CD14-positive monocyte (primary cell): ENCODE measurements at regions not wholly inside any gene's neighbourhood (a gene's known extent, or its start where the extent isn't known, plus 50 kb on each side); places are given as distances from the start of the nearest gene placed in this dataset.

Experiments used
- DNase-seq, 3 donors: peaks; one replicate each; pipeline ENCODE4 v3.0.0-alpha.2; 2011 to 2022
- H2AFZ ChIP-seq: 2 replicates; pipeline ENCODE4 v1.6.0; 2012; ENCODE audit warnings: mild to moderate bottlenecking, low read depth, low read length, inconsistent platforms; ENCODE audit not compliant: insufficient read depth, poor library complexity, severe bottlenecking
- H3K27ac ChIP-seq, 2 donors: 1 replicate in 1 of 2; 2 replicates in 1 of 2; pipeline ENCODE4 v1.5.1; 2012 to 2013; ENCODE audit warnings: low read length in 2 of 2, control low read depth in 1 of 2, inconsistent platforms in 1 of 2, low read depth in 1 of 2, mild to moderate bottlenecking in 1 of 2
- H3K27me3 ChIP-seq, 2 donors: one replicate each; pipeline versions ENCODE4 v1.6.0 to v1.6.1; 2011 to 2013; ENCODE audit warnings: low read length in 2 of 2; ENCODE audit not compliant: control insufficient read depth in 2 of 2, insufficient read depth in 2 of 2
- H3K36me3 ChIP-seq, 2 donors: replicated peaks in 1 of 2; 1 replicate in 1 of 2; 2 replicates in 1 of 2; pipeline versions ENCODE4 v1.5.1 to v1.6.1; 2012 to 2013; ENCODE audit warnings: low read length in 2 of 2, control low read depth in 1 of 2, inconsistent platforms in 1 of 2, mild to moderate bottlenecking in 1 of 2; ENCODE audit not compliant: insufficient read depth in 2 of 2, control insufficient read depth in 1 of 2
- H3K4me1 ChIP-seq, 2 donors: 1 replicate in 1 of 2; 2 replicates in 1 of 2; pipeline versions ENCODE4 v1.5.1 to v1.6.1; 2012 to 2013; ENCODE audit warnings: low read length in 2 of 2, control low read depth in 1 of 2, inconsistent platforms in 1 of 2, mild to moderate bottlenecking in 1 of 2, moderate library complexity in 1 of 2; ENCODE audit not compliant: insufficient read depth in 2 of 2, control insufficient read depth in 1 of 2
- H3K4me2 ChIP-seq: replicated peaks from 2 replicates; pipeline ENCODE3; 2012; ENCODE audit warnings: low read length, moderate library complexity, mild to moderate bottlenecking; ENCODE audit not compliant: poor library complexity, severe bottlenecking; ENCODE audit errors: extremely low read depth
- H3K4me3 ChIP-seq, 3 experiments: fragments of 200-600 bp in 1 of 3; sonication (generic) in 1 of 3; replicated peaks in 1 of 3; 1 replicate in 2 of 3; 2 replicates in 1 of 3; pipeline ENCODE4 v1.5.1; 2011 to 2013; ENCODE audit warnings: low read length in 3 of 3, mild to moderate bottlenecking in 3 of 3, control low read depth in 2 of 3, low read depth in 2 of 3, inconsistent platforms in 1 of 3, moderate library complexity in 1 of 3
- H3K79me2 ChIP-seq: 2 replicates; pipeline ENCODE4 v1.6.0; 2012; ENCODE audit warnings: mild to moderate bottlenecking, control low read depth, inconsistent platforms, low read length, moderate library complexity; ENCODE audit not compliant: insufficient read depth
- H3K9ac ChIP-seq: 2 replicates; pipeline ENCODE4 v1.6.0; 2017; ENCODE audit warnings: low read length, mild to moderate bottlenecking; ENCODE audit not compliant: insufficient read depth, poor library complexity, severe bottlenecking
- H3K9me3 ChIP-seq, 2 donors: replicated peaks in 1 of 2; 1 replicate in 1 of 2; 2 replicates in 1 of 2; pipeline versions ENCODE4 v1.5.1 to v1.6.1; 2012 to 2013; ENCODE audit warnings: low read length in 2 of 2, control low read depth in 1 of 2; ENCODE audit not compliant: control insufficient read depth in 1 of 2, insufficient read depth in 1 of 2
- H4K20me1 ChIP-seq: 2 replicates; pipeline ENCODE4 v1.6.0; 2012; ENCODE audit warnings: mild to moderate bottlenecking, low read length, control low read depth, moderate library complexity; ENCODE audit not compliant: insufficient read depth
- H3K27ac Mint-ChIP-seq, 7 donors: one replicate each; pipeline ENCODE4 v1.8.0; 2020; ENCODE audit warnings: mild to moderate bottlenecking in 7 of 7, mixed read lengths in 7 of 7, moderate library complexity in 6 of 7, inconsistent platforms in 2 of 7
- H3K27me3 Mint-ChIP-seq, 3 donors: one replicate each; pipeline ENCODE4 v1.8.0; 2021 to 2022; ENCODE audit warnings: low read depth in 3 of 3, mild to moderate bottlenecking in 3 of 3, mixed read lengths in 3 of 3, moderate library complexity in 3 of 3, inconsistent platforms in 1 of 3
- H3K36me3 Mint-ChIP-seq, 2 donors: one replicate each; pipeline ENCODE4 v1.8.0; 2020; ENCODE audit warnings: mixed read lengths in 2 of 2, inconsistent platforms in 1 of 2, mild to moderate bottlenecking in 1 of 2
- H3K4me1 Mint-ChIP-seq: one replicate; pipeline ENCODE4 v1.8.0; 2020; ENCODE audit warnings: mild to moderate bottlenecking, mixed read lengths
- H3K4me3 Mint-ChIP-seq, 2 donors: one replicate each; pipeline ENCODE4 v1.8.0; 2020; ENCODE audit warnings: mild to moderate bottlenecking in 2 of 2, mixed read lengths in 2 of 2, moderate library complexity in 1 of 2
- H3K9me3 Mint-ChIP-seq, 7 donors: one replicate each; pipeline ENCODE4 v1.8.0; 2020 to 2022; ENCODE audit warnings: mixed read lengths in 7 of 7, mild to moderate bottlenecking in 6 of 7, moderate library complexity in 6 of 7, inconsistent platforms in 2 of 7
- CTCF ChIP-seq: fragments of 200-600 bp; IDR thresholded peaks from one replicate; pipeline ENCODE4 v1.8.0; 2022; ENCODE audit warnings: antibody characterized with exemption, mild to moderate bottlenecking
- WGBS: methylation state at CpG from one replicate; pipeline ENCODE4 v1.1.5; 2013; ENCODE audit warnings: missing lambda C conversion rate; ENCODE audit not compliant: insufficient coverage; 5-methylcytosine and 5-hydroxymethylcytosine counted together
- intact Hi-C, 2 donors: fragments of 100-400 bp; cut with micrococcal nuclease; formaldehyde crosslinking; loops; one replicate each; pipeline versions ENCODE4 v1.15.0 to v1.15.1; 2023

GRCh38 chr5:30759731-30760130 is 433.8 kb upstream of the CDH6 start:
- peaks cover 5 to 6% of the 10 kb centered on the region in 2 donors for H3K9me3 ChIP-seq
- H3K4me2 ChIP-seq = no peak overlapping the region
- Mint-ChIP-seq H3K9me3 (peaks cover 0 to 11% (median 9%) of the 10 kb centered on the region in 7 donors), H3K27ac (no peak overlapping the region), H3K27me3 (no peaks in the 10 kb centered on the region), H3K4me1 (no peaks in the 10 kb centered on the region), H3K36me3 (no peaks in the 10 kb centered on the region), H3K4me3 (no peak overlapping the region)
- intact Hi-C loops = no loop called here
- no peaks in the 10 kb centered on the region for H4K20me1 ChIP-seq
- no peak for DNase-seq
- no peak overlapping the region for H3K9ac ChIP-seq
- no peak for TF ChIP-seq CTCF
- no peaks in the 10 kb centered on the region for H3K79me2 ChIP-seq
- no CpG with 5 or more reads among the region's 3 CpGs for WGBS
- no peak overlapping the region for H3K27ac ChIP-seq
- H3K4me1 ChIP-seq = no peaks in the 10 kb centered on the region
- no peak overlapping the region for H2AFZ ChIP-seq
- no peaks in the 10 kb centered on the region for H3K27me3 ChIP-seq
- no peak overlapping the region for H3K4me3 ChIP-seq
- no peaks in the 10 kb centered on the region for H3K36me3 ChIP-seq

- no peaks in the 10 kb centered on the region for H3K36me3 Mint-ChIP-seq
- no peak for DNase-seq
- no peak for TF ChIP-seq CTCF
- H3K36me3 ChIP-seq = no peaks in the 10 kb centered on the region
- H3K4me2 ChIP-seq = no peak overlapping the region
- H3K4me1 Mint-ChIP-seq = no peaks in the 10 kb centered on the region
- no peak overlapping the region for H3K4me3 Mint-ChIP-seq
- no peaks in the 10 kb centered on the region for H4K20me1 ChIP-seq
- H2AFZ ChIP-seq = no peak overlapping the region
- no peaks in the 10 kb centered on the region for H3K4me1 ChIP-seq
- H3K27ac ChIP-seq = no peak overlapping the region
- no peaks in the 10 kb centered on the region for H3K79me2 ChIP-seq
- H3K4me3 ChIP-seq = no peak overlapping the region
- peaks cover 7 to 20% of the 10 kb centered on the region in 2 donors for H3K9me3 ChIP-seq
- WGBS = 95% methylated on average over 2 of the region's 2 CpGs
- H3K27me3 Mint-ChIP-seq = no peaks in the 10 kb centered on the region
- H3K27me3 ChIP-seq = no peaks in the 10 kb centered on the region
- H3K9me3 Mint-ChIP-seq = peaks cover 0 to 28% (median 7%) of the 10 kb centered on the region in 7 donors
- H3K27ac Mint-ChIP-seq = no peak overlapping the region
- no peak overlapping the region for H3K9ac ChIP-seq
- intact Hi-C loops = no loop called here
Measured at GRCh38 chr5:30752015-30752414, 441.5 kb upstream of the CDH6 start.
